SK-N-SH (cell line): ENCODE measurements at regions not wholly inside any gene's neighbourhood (a gene's known extent, or its start where the extent isn't known, plus 50 kb on each side); places are given as distances from the start of the nearest gene placed in this dataset.

Experiments used
- CTCF ChIA-PET: fragments of 300-600, 350-600 bp; formaldehyde crosslinking; extraction: SDS; loops from one replicate; lab custom pipeline; 2021; lab: Yijun Ruan, JAX
- POLR2A ChIA-PET: fragments of 350-600 bp; sonication (Branson Sonifier 250); formaldehyde crosslinking; extraction: SDS; loops from one replicate; lab custom pipeline; 2020; ENCODE audit warnings: antibody characterized with exemption, inconsistent platforms; lab: Yijun Ruan, JAX
- DNase-seq: peaks from one replicate; pipeline ENCODE4 v3.0.0; 2012
- H2AFZ ChIP-seq: fragments of 200-600 bp; sonication (generic); 2 replicates; pipeline ENCODE4 v1.8.1; 2016; ENCODE audit warnings: antibody characterized with exemption, mild to moderate bottlenecking, low read depth
- H3F3A ChIP-seq: fragments of 200-600 bp; sonication (generic); replicated peaks from 2 replicates; pipeline ENCODE3; 2016; ENCODE audit warnings: antibody characterized with exemption, mild to moderate bottlenecking; ENCODE audit not compliant: insufficient read depth
- H3K27ac ChIP-seq, 2 experiments: fragments of 200-500 bp in 1 of 2; fragments of 200-600 bp in 1 of 2; sonication (Bioruptor generic) in 1 of 2; sonication (generic), shearing (Covaris generic) in 1 of 2; 2 replicates each; pipeline versions ENCODE4 v1.5.1 to v1.6.1; 2014 to 2016; ENCODE audit warnings: low read depth in 2 of 2, inconsistent platforms in 1 of 2, low read length in 1 of 2, mild to moderate bottlenecking in 1 of 2, mixed read lengths in 1 of 2
- H3K27me3 ChIP-seq: fragments of 200-600 bp; sonication (generic), shearing (Covaris generic); 2 replicates; pipeline ENCODE4 v1.6.1; 2016; ENCODE audit warnings: mixed run types; ENCODE audit not compliant: insufficient read depth
- H3K36me3 ChIP-seq, 2 experiments: fragments of 200-500 bp in 1 of 2; fragments of 200-600 bp in 1 of 2; sonication (Bioruptor generic) in 1 of 2; sonication (generic) in 1 of 2; replicated peaks in 1 of 2; 2 replicates each; pipeline versions ENCODE3 to v1.5.1; 2014 to 2016; ENCODE audit warnings: low read length in 1 of 2, mild to moderate bottlenecking in 1 of 2; ENCODE audit not compliant: insufficient read depth in 2 of 2, control insufficient read depth in 1 of 2
- H3K4me1 ChIP-seq, 2 experiments: fragments of 200-500 bp in 1 of 2; fragments of 200-600 bp in 1 of 2; sonication (Bioruptor generic) in 1 of 2; sonication (generic), shearing (Covaris generic) in 1 of 2; 2 replicates each; pipeline versions ENCODE4 v1.5.1 to v1.6.1; 2014 to 2016; ENCODE audit warnings: low read depth in 1 of 2, low read length in 1 of 2, mixed run types in 1 of 2; ENCODE audit not compliant: insufficient read depth in 2 of 2, control insufficient read depth in 1 of 2
- H3K4me2 ChIP-seq: fragments of 200-600 bp; sonication (generic), shearing (Covaris generic); 2 replicates; pipeline ENCODE4 v1.6.1; 2017; ENCODE audit warnings: mixed run types
- H3K4me3 ChIP-seq, 2 experiments: fragments of 200-500 bp in 1 of 2; fragments of 200-600 bp in 1 of 2; sonication (Bioruptor generic) in 1 of 2; sonication (generic), shearing (Covaris generic) in 1 of 2; 2 replicates each; pipeline versions ENCODE4 v1.5.1 to v1.8.1; 2014 to 2016; ENCODE audit warnings: low read depth in 2 of 2, inconsistent platforms in 1 of 2, low read length in 1 of 2, mild to moderate bottlenecking in 1 of 2, mixed read lengths in 1 of 2, moderate library complexity in 1 of 2
- H3K79me2 ChIP-seq: fragments of 200-600 bp; sonication (generic); 2 replicates; pipeline ENCODE4 v1.8.1; 2017; ENCODE audit warnings: mild to moderate bottlenecking; ENCODE audit not compliant: insufficient read depth
- H3K9ac ChIP-seq: fragments of 200-600 bp; sonication (generic); 2 replicates; pipeline ENCODE4 v1.6.1; 2017; ENCODE audit warnings: mixed run types
- H3K9me2 ChIP-seq: fragments of 200-600 bp; sonication (generic); 2 replicates; pipeline ENCODE4 v1.6.1; 2017; ENCODE audit warnings: mixed run types
- H3K9me3 ChIP-seq: fragments of 200-600 bp; sonication (generic); 2 replicates; pipeline ENCODE4 v1.6.1; 2017; ENCODE audit warnings: mixed run types, mild to moderate bottlenecking, moderate library complexity
- H4K20me1 ChIP-seq: fragments of 200-600 bp; sonication (generic); 2 replicates; pipeline ENCODE4 v1.6.1; 2017; ENCODE audit warnings: mild to moderate bottlenecking, mixed run types; ENCODE audit not compliant: insufficient read depth
- CHD2 ChIP-seq: fragments of 150-350 bp; IDR thresholded peaks from 2 replicates; pipeline ENCODE4 v1.6.1; 2018; ENCODE audit warnings: low read length; ENCODE audit not compliant: partially characterized antibody
- EP300 ChIP-seq, 2 experiments: IDR thresholded peaks; 2 replicates each; pipeline versions ENCODE4 v1.4.0 to v1.6.1; 2012; ENCODE audit warnings: borderline replicate concordance in 1 of 2, low read depth in 1 of 2, low read length in 1 of 2
- EZH2phosphoT487 ChIP-seq: fragments of 200-600 bp; sonication (generic); IDR thresholded peaks from 2 replicates; pipeline ENCODE4 v1.6.1; 2017; ENCODE audit warnings: low read depth, mixed run types, mild to moderate bottlenecking, antibody characterized with exemption, moderate library complexity, borderline replicate concordance
- FOSL2 ChIP-seq: IDR thresholded peaks from 2 replicates; pipeline ENCODE4 v1.4.0; 2012; ENCODE audit warnings: low read depth, mild to moderate bottlenecking, moderate library complexity, borderline replicate concordance
- GABPA ChIP-seq: IDR thresholded peaks from 2 replicates; pipeline ENCODE4 v1.4.0; 2012; ENCODE audit warnings: low read depth, mild to moderate bottlenecking
- MEF2A ChIP-seq: IDR thresholded peaks from 2 replicates; pipeline ENCODE4 v1.4.0; 2012; ENCODE audit warnings: low read depth, borderline replicate concordance
- NFIC ChIP-seq: IDR thresholded peaks from 2 replicates; pipeline ENCODE4 v1.4.0; 2012; ENCODE audit warnings: borderline replicate concordance
- NRF1 ChIP-seq: IDR thresholded peaks from 2 replicates; pipeline ENCODE4 v1.6.1; 2012; ENCODE audit warnings: low read depth, mild to moderate bottlenecking, low read length
- RCOR1 ChIP-seq: fragments of 150-350 bp; IDR thresholded peaks from 2 replicates; pipeline ENCODE4 v1.6.1; 2017; ENCODE audit warnings: antibody characterized with exemption, low read length
- RXRA ChIP-seq: IDR thresholded peaks from 2 replicates; pipeline ENCODE4 v1.4.0; 2012; ENCODE audit warnings: low read depth, mild to moderate bottlenecking, borderline replicate concordance
- SMC3 ChIP-seq: IDR thresholded peaks from 2 replicates; pipeline ENCODE4 v1.6.1; 2012; ENCODE audit warnings: low read depth, low read length, improper control_type of control experiment
- TAF1 ChIP-seq: IDR thresholded peaks from 2 replicates; pipeline ENCODE4 v1.6.1; 2012; ENCODE audit warnings: low read depth, mild to moderate bottlenecking, low read length, moderate library complexity, borderline replicate concordance
- WGBS: methylation state at CpG from one replicate; pipeline ENCODE4 v1.1.6; 2017; ENCODE audit warnings: low lambda C conversion rate; 5-methylcytosine and 5-hydroxymethylcytosine counted together
- TF ChIP-seq, protein P1 (sequence below): IDR thresholded peaks from 2 replicates; pipeline ENCODE4 v1.4.0; 2012; ENCODE audit warnings: low read depth
- TF ChIP-seq, protein P2 (sequence below): IDR thresholded peaks from 2 replicates; pipeline ENCODE4 v1.4.0; 2012; ENCODE audit warnings: low read depth, borderline replicate concordance
- TF ChIP-seq, protein P3 (sequence below): fragments of 150-350 bp; IDR thresholded peaks from 2 replicates; pipeline ENCODE4 v1.6.1; 2016; ENCODE audit warnings: mild to moderate bottlenecking, low read depth, low read length
- TF ChIP-seq, protein P4 (sequence below): IDR thresholded peaks from 2 replicates; pipeline ENCODE4; 2012

DNA sequence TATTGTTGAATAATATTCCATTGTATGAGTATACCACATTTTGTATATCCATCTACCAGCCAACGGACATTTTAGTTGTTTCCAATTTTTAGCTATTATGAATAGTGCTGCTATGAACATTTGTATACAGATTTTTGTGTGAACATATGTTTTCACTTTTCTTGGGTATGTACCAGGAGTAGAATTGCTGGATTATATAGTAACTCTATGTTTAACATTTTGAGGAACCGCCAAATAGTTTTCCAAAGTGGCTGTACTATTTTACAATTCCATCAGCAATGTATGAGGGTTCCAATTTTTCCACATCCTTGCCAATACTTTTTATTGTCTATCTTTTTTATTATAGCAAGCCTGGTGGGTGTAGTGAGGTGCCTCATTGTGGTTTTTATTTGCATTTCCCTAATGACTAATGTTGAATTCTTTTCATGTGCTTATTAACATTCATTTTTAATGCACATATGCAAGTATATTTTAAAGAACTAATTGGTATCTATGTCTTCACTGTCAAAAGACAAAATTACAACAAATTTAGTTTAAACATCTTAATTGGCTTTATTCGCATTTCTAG is 77.5 kb upstream of the PIAS1 start:
- Histone ChIP-seq H3K27ac (no peak overlapping the region), H3K4me2 (no peak overlapping the region), H3K36me3 (no peaks in the 10 kb centered on the region), H3K4me3 (no peak overlapping the region), H3K9me2 (no peaks in the 10 kb centered on the region), H3K4me1 (no peaks in the 10 kb centered on the region), H2AFZ (no peak overlapping the region), H4K20me1 (no peaks in the 10 kb centered on the region), H3K9ac (no peak overlapping the region), H3K9me3 (no peaks in the 10 kb centered on the region), H3K79me2 (no peaks in the 10 kb centered on the region)
- 75% methylated on average over 3 of the region's 3 CpGs for WGBS
- no peak for DNase-seq
- POLR2A ChIA-PET: no interaction called here
- TF ChIP-seq, protein P1, sequence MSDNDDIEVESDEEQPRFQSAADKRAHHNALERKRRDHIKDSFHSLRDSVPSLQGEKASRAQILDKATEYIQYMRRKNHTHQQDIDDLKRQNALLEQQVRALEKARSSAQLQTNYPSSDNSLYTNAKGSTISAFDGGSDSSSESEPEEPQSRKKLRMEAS: no peak
- no peak for TF ChIP-seq GABPA
- TF ChIP-seq CHD2: no peak
- no peak for TF ChIP-seq MEF2A
- TF ChIP-seq RXRA: no peak
- TF ChIP-seq NRF1: no peak
- no peak for TF ChIP-seq NFIC
- TF ChIP-seq, protein P2, sequence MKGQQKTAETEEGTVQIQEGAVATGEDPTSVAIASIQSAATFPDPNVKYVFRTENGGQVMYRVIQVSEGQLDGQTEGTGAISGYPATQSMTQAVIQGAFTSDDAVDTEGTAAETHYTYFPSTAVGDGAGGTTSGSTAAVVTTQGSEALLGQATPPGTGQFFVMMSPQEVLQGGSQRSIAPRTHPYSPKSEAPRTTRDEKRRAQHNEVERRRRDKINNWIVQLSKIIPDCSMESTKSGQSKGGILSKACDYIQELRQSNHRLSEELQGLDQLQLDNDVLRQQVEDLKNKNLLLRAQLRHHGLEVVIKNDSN: no peak
- TF ChIP-seq, all 33 proteins: peak for 0
- CTCF ChIA-PET: no interaction called here
- H3K27me3 ChIP-seq: no peaks in the 10 kb centered on the region
- no peaks in the 10 kb centered on the region for H3F3A ChIP-seq

DNA sequence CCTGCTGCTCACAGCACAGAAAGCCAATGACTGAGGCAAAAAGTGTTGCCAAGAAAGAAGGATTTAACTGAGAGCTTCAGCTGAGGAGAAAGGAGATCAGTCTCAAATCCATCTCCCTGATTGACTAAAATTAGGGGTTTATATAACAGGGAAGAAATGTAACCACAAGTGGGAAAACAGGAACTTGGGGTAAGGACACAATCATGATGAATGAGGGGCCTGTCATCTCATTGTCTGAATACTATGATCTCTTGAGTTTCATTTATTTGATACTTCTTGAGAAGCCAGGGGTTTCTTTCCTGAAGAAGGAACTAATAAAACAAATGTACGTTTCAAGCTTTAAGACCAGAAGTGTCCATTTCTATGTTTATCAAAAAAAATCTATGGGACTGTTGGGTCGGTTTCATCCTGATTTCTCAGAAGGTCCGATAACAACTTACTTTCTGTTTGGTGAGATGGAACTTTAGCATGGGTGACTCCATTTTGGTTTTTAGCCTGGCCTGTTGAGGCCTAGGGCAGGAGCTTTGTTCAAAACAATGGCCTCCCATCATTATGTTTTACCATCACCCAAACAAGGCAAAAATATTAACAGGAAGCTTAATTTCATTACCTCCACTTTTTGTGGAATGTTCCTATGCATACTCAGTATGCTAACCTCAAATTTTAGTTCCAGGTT is 76.6 kb upstream of the PIAS1 start:
- H3K27ac ChIP-seq: no peak overlapping the region
- H3K79me2 ChIP-seq: no peaks in the 10 kb centered on the region
- H3K9me2 ChIP-seq: no peaks in the 10 kb centered on the region
- no peaks in the 10 kb centered on the region for H3K36me3 ChIP-seq
- no peaks in the 10 kb centered on the region for H4K20me1 ChIP-seq
- DNase-seq: no peak
- CTCF ChIA-PET: no interaction called here
- 71% methylated on average over 3 of the region's 3 CpGs for WGBS
- no peak overlapping the region for H2AFZ ChIP-seq
- no peaks in the 10 kb centered on the region for H3K27me3 ChIP-seq
- TF ChIP-seq, protein P3, sequence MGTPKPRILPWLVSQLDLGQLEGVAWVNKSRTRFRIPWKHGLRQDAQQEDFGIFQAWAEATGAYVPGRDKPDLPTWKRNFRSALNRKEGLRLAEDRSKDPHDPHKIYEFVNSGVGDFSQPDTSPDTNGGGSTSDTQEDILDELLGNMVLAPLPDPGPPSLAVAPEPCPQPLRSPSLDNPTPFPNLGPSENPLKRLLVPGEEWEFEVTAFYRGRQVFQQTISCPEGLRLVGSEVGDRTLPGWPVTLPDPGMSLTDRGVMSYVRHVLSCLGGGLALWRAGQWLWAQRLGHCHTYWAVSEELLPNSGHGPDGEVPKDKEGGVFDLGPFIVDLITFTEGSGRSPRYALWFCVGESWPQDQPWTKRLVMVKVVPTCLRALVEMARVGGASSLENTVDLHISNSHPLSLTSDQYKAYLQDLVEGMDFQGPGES: no peak
- H3K9ac ChIP-seq: no peak overlapping the region
- no peaks in the 10 kb centered on the region for H3K9me3 ChIP-seq
- H3K4me2 ChIP-seq: no peak overlapping the region
- POLR2A ChIA-PET: no interaction called here
- no peaks in the 10 kb centered on the region for H3K4me1 ChIP-seq
- H3F3A ChIP-seq: no peaks in the 10 kb centered on the region
- H3K4me3 ChIP-seq: no peak overlapping the region

DNA sequence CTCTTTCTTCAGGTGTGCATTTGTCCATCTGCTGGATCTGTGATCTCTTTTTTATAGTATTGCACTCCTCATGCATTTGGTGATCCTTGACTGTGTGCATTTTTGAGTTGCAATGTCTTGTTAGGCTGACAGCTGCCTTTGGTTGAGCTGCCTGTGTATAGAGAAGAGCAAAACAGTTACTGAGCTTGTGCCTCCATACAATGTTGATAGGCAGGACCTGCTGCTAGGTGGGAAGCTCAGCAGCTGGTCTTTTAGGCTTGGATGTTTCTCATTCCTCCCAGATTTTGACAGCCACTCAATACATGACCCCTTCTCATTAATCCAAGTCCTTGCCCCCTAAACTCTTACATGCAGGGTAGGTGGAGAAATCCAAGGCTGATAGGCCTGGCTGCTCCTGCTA is 74.8 kb upstream of the PIAS1 start:
- H3K4me3 ChIP-seq: no peak overlapping the region
- no peaks in the 10 kb centered on the region for H3K79me2 ChIP-seq
- DNase-seq: no peak
- H3K9ac ChIP-seq: no peak overlapping the region
- no peaks in the 10 kb centered on the region for H3K4me1 ChIP-seq
- H3K36me3 ChIP-seq: no peaks in the 10 kb centered on the region
- H3K27ac ChIP-seq: no peak overlapping the region
- ChIA-PET POLR2A (no interaction called here), CTCF (no interaction called here)
- no peaks in the 10 kb centered on the region for H3K27me3 ChIP-seq
- H3K9me2 ChIP-seq: no peaks in the 10 kb centered on the region
- no peak overlapping the region for H3K4me2 ChIP-seq
- H2AFZ ChIP-seq: no peak overlapping the region
- TF ChIP-seq EP300 (IDR thresholded peaks at IDR 0.05; ENCODE audit: borderline replicate concordance in 1 of 2, low read depth in 1 of 2, low read length in 1 of 2) (no peak), TAF1 (no peak), SMC3 (no peak), EZH2phosphoT487 (no peak), NRF1 (no peak), FOSL2 (no peak), RCOR1 (no peak), GABPA (no peak)
- TF ChIP-seq, protein P1: no peak
- TF ChIP-seq, protein P4, sequence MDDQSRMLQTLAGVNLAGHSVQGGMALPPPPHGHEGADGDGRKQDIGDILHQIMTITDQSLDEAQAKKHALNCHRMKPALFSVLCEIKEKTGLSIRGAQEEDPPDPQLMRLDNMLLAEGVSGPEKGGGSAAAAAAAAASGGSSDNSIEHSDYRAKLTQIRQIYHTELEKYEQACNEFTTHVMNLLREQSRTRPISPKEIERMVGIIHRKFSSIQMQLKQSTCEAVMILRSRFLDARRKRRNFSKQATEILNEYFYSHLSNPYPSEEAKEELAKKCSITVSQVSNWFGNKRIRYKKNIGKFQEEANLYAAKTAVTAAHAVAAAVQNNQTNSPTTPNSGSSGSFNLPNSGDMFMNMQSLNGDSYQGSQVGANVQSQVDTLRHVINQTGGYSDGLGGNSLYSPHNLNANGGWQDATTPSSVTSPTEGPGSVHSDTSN: no peak
- TF ChIP-seq, protein P2: no peak
- H3K9me3 ChIP-seq: no peaks in the 10 kb centered on the region
- no peaks in the 10 kb centered on the region for H4K20me1 ChIP-seq
- no peaks in the 10 kb centered on the region for H3F3A ChIP-seq
